ENCODE measurements at regions not wholly inside any gene's neighbourhood (a gene's known extent, or its start where the extent isn't known, plus 50 kb on each side); places are given as distances from the start of the nearest gene placed in this dataset.

DNA sequence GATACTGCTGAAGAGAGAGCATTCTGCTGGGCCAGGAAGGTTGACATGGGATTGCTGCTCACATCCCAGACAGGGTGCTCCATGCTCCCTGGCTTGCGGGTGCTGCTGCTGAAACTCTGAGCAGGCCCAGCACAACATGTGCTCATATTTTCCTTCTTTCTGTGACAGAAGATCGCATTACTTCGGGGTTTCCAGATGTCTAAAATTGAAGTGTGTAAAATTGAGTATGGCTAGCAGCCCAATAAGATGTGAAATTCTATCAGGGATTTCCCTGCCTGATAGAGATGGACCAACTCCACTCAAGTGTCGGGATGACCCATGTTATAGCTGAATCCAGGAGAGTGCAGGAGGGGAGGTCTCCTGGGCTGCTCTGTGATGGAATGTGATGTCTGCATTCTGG, 55.6 kb upstream of the KL start:
- no peaks in the 10 kb centered on the region for H3K9me3 ChIP-seq (ENCODE audit: severe bottlenecking)

DNA sequence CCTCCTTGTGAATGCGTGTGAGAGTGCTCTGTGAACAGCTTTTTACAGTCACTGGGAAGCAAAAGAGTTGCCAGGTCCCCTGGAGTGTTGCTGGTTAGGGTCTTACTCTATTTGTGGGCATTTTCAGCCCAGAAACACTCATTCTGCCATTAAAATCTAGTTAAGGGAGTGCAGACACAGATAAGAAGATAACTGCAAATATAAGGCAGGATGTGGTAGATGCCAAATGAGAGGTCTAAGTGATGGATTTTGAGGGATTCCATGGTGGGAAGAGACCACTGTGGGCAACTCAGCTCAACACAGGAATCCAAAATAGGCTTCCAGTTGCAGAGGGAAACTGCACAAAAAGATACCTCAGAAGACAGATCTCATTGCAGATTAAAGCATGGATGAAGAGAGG, 54.5 kb upstream of the KL start:
- DNase-seq (ENCODE audit: low spot score) (no peak), ATAC-seq (ENCODE audit: low read depth) (no peak)
- Histone ChIP-seq H3K4me3 (ENCODE audit: severe bottlenecking) (no peak overlapping the region), H3K4me1 (ENCODE audit: insufficient read depth, poor library complexity, severe bottlenecking) (no peaks in the 10 kb centered on the region), H3K27ac (ENCODE audit: poor library complexity, severe bottlenecking) (no peak overlapping the region), H3K27me3 (ENCODE audit: insufficient read depth, poor library complexity, severe bottlenecking) (no peaks in the 10 kb centered on the region), H3K36me3 (ENCODE audit: low read depth) (no peaks in the 10 kb centered on the region), H3K9me3 (ENCODE audit: severe bottlenecking) (no peaks in the 10 kb centered on the region)
- no peak for TF ChIP-seq CTCF (IDR thresholded peaks at IDR 0.05; ENCODE audit: poor library complexity, severe bottlenecking)

More for the DNA sequence above, 55.6 kb upstream of the KL start:
- ATAC-seq (ENCODE audit: low read depth), result no peak
- no peak for TF ChIP-seq CTCF (IDR thresholded peaks at IDR 0.05; ENCODE audit: poor library complexity, severe bottlenecking)
- Histone ChIP-seq H3K27ac (ENCODE audit: poor library complexity, severe bottlenecking) (no peak overlapping the region), H3K4me3 (ENCODE audit: severe bottlenecking) (no peak overlapping the region), H3K27me3 (ENCODE audit: insufficient read depth, poor library complexity, severe bottlenecking) (no peaks in the 10 kb centered on the region), H3K4me1 (ENCODE audit: insufficient read depth, poor library complexity, severe bottlenecking) (no peaks in the 10 kb centered on the region), H3K36me3 (ENCODE audit: low read depth) (no peaks in the 10 kb centered on the region)
- DNase-seq (ENCODE audit: low spot score), result no peak

- DNase-seq (ENCODE audit: low spot score), result no peak
- Histone ChIP-seq H3K9me3 (ENCODE audit: severe bottlenecking) (no peaks in the 10 kb centered on the region), H3K4me3 (ENCODE audit: severe bottlenecking) (no peak overlapping the region), H3K4me1 (ENCODE audit: insufficient read depth, poor library complexity, severe bottlenecking) (no peaks in the 10 kb centered on the region), H3K27ac (ENCODE audit: poor library complexity, severe bottlenecking) (no peak overlapping the region), H3K27me3 (ENCODE audit: insufficient read depth, poor library complexity, severe bottlenecking) (no peaks in the 10 kb centered on the region), H3K36me3 (ENCODE audit: low read depth) (no peaks in the 10 kb centered on the region)
- TF ChIP-seq CTCF (IDR thresholded peaks at IDR 0.05; ENCODE audit: poor library complexity, severe bottlenecking), result no peak
- ATAC-seq (ENCODE audit: low read depth), result no peak
Measured at GRCh38 chr13:32962342-32962741, 53.9 kb upstream of the KL start.

GRCh38 chr13:32964987-32965386, 51.2 kb upstream of the KL start:
- H3K27me3 ChIP-seq (ENCODE audit: insufficient read depth, poor library complexity, severe bottlenecking), result no peaks in the 10 kb centered on the region
- no peaks in the 10 kb centered on the region for H3K9me3 ChIP-seq (ENCODE audit: severe bottlenecking)
- H3K4me1 ChIP-seq (ENCODE audit: insufficient read depth, poor library complexity, severe bottlenecking), result no peaks in the 10 kb centered on the region
- no peak for TF ChIP-seq CTCF (IDR thresholded peaks at IDR 0.05; ENCODE audit: poor library complexity, severe bottlenecking)
- H3K4me3 ChIP-seq (ENCODE audit: severe bottlenecking), result no peak overlapping the region
- no peaks in the 10 kb centered on the region for H3K36me3 ChIP-seq (ENCODE audit: low read depth)
- no peak for DNase-seq (ENCODE audit: low spot score)
- no peak for ATAC-seq (ENCODE audit: low read depth)
- H3K27ac ChIP-seq (ENCODE audit: poor library complexity, severe bottlenecking), result no peak overlapping the region
